ENCODE measurements at regions not wholly inside any gene's neighbourhood (a gene's known extent, or its start where the extent isn't known, plus 50 kb on each side); places are given as distances from the start of the nearest gene placed in this dataset.

DNA sequence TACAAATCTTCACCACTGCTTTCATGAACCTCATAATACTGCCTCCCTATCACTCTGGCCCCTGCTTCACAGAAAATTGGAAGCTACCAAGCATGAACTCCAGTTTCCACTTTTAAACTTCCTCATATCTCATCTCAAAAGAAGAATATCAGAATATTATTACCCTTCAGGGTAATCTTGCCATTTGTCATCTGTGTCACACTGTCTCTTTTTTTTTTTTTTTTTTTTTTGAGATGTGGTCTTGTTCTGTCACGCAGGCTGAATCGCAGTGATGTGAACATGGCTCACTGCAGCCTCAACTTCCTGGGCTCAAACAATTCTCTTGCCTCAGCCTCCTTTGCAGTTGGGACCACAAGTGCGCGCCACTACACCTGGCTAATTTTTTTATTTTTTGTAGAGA lies 80.4 kb upstream of the TCF12 start:
- in situ Hi-C loops (cut with MboI; ENCODE audit: low pct_ligation_motif_present in 1 of 4, low pct_unique_long_range_greater_than_20kb in 1 of 4, low sequenced_read_pairs in 3 of 4): no loop called here
- Histone ChIP-seq H3K27ac (no peak overlapping the region), H3K4me3 (no peak overlapping the region), H3K36me3 (no peaks in the 10 kb centered on the region), H3K4me1 (peaks cover 0 to under 1% (median 0%) of the 10 kb centered on the region in 4 donors), H3K9me3 (no peaks in the 10 kb centered on the region), H3K27me3 (no peaks in the 10 kb centered on the region)
- 87 to 100% methylated on average over 1 to 4 of the region's 4 CpGs for WGBS, 2 donors (ENCODE audit: low coverage in 1 of 2)
- TF ChIP-seq, protein P1, sequence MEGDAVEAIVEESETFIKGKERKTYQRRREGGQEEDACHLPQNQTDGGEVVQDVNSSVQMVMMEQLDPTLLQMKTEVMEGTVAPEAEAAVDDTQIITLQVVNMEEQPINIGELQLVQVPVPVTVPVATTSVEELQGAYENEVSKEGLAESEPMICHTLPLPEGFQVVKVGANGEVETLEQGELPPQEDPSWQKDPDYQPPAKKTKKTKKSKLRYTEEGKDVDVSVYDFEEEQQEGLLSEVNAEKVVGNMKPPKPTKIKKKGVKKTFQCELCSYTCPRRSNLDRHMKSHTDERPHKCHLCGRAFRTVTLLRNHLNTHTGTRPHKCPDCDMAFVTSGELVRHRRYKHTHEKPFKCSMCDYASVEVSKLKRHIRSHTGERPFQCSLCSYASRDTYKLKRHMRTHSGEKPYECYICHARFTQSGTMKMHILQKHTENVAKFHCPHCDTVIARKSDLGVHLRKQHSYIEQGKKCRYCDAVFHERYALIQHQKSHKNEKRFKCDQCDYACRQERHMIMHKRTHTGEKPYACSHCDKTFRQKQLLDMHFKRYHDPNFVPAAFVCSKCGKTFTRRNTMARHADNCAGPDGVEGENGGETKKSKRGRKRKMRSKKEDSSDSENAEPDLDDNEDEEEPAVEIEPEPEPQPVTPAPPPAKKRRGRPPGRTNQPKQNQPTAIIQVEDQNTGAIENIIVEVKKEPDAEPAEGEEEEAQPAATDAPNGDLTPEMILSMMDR (IDR thresholded peaks at IDR 0.05): no peak
- TF ChIP-seq POLR2A (IDR thresholded peaks at IDR 0.05) (no peak), POLR2AphosphoS5 (IDR thresholded peaks at IDR 0.05) (no peak), EP300 (IDR thresholded peaks at IDR 0.05; ENCODE audit: low read depth) (no peak)
- intact Hi-C loops (cut with DNase I; ENCODE audit: low total_unique reads): no loop called here
- DNase-seq: no peak

DNA sequence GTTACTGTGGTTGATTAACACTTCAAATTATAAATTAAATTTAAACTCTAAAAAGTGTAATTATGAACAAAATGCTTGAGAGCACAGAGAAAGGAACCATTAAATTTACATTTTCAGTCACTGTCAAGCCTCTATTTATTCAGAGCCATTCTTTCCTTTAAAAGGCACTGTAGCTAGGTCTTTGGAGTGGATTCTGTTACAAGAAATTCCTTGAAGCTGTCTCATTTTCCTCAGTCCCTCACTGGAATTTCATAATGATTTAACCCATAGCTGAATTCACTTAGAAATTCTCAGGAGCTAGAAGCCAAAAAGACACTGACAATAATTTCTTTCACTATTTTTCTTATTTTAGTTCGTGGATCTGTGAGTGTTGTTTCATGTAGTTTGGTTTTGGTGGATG lies 81.2 kb upstream of the TCF12 start:
- WGBS, 2 donors (ENCODE audit: low coverage in 1 of 2): 82 to 100% methylated on average over 1 of the region's 1 CpG
- no peaks in the 10 kb centered on the region for H3K36me3 ChIP-seq
- H3K27me3 ChIP-seq: no peaks in the 10 kb centered on the region
- in situ Hi-C loops (cut with MboI; ENCODE audit: low pct_ligation_motif_present in 1 of 4, low pct_unique_long_range_greater_than_20kb in 1 of 4, low sequenced_read_pairs in 3 of 4) (no loop called here), intact Hi-C loops (cut with DNase I; ENCODE audit: low total_unique reads) (no loop called here)
- H3K27ac ChIP-seq: no peak overlapping the region
- no peaks in the 10 kb centered on the region for H3K9me3 ChIP-seq
- peaks cover 0 to 9% (median 2%) of the 10 kb centered on the region in 4 donors for H3K4me1 ChIP-seq
- H3K4me3 ChIP-seq: no peak overlapping the region
- DNase-seq: no peak
- TF ChIP-seq POLR2AphosphoS5 (IDR thresholded peaks at IDR 0.05): no peak

DNA sequence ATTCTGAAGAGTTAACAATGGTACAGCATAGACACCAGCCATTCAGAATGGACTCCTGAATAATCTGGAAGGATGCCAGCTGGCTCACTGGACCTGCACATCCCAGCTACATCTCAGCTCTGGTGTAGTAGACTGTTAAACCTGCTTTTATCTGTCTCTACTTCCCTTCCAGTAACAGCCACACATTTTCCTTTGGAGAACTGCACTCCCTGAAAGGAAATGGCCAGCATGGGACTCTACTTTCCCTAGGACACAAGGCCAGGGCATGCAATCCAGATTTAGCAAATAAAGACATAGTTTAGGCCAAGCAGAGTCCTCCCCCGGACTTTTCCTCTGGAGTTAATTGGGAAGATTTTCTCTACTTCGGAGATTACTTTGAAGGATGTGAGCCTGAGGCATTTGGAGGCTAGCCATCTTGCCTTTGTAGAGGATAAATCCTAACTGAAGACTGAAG lies 82.7 kb upstream of the TCF12 start:
- 81% methylated on average over 2 of the region's 2 CpGs; no CpG with 5 or more reads in 1 of the 2 donors for WGBS, 2 donors (ENCODE audit: low coverage in 1 of 2)
- intact Hi-C loops (cut with DNase I; ENCODE audit: low total_unique reads): no loop called here
- no peaks in the 10 kb centered on the region for H3K9me3 ChIP-seq
- H3K36me3 ChIP-seq: no peaks in the 10 kb centered on the region
- in situ Hi-C loops (cut with MboI; ENCODE audit: low pct_ligation_motif_present in 1 of 4, low pct_unique_long_range_greater_than_20kb in 1 of 4, low sequenced_read_pairs in 3 of 4): no loop called here
- H3K27ac ChIP-seq: peak overlapping the region in 1 of 4 donors; percentile 2
- peaks cover 0 to 19% (median 7%) of the 10 kb centered on the region in 4 donors for H3K4me1 ChIP-seq
- no peak overlapping the region for H3K4me3 ChIP-seq
- TF ChIP-seq POLR2A (IDR thresholded peaks at IDR 0.05) (no peak), EP300 (IDR thresholded peaks at IDR 0.05; ENCODE audit: low read depth) (no peak), POLR2AphosphoS5 (IDR thresholded peaks at IDR 0.05) (no peak)
- TF ChIP-seq, protein P1 (IDR thresholded peaks at IDR 0.05): no peak
- no peaks in the 10 kb centered on the region for H3K27me3 ChIP-seq
- no peak for DNase-seq

DNA sequence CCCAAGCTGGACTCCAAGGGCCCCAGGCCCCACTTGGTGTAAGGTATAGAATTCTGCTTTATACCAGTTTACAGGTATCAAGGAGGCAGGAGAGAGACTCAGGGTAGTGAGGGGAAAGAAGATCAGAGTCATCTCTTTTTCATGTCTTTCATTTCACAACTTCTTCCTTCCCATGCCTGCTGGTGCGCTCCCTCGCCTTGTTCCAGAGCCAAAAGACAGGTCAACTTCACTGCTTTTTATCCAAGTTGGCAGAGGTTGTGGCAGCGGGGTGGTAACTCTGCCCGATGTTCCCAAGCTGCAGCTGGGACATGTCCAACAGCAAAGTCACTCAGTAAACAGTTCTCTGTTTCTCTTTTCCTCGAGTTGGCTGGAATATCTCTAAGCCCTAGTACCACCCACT lies 86.3 kb upstream of the TCF12 start:
- in situ Hi-C loops (cut with MboI; ENCODE audit: low pct_ligation_motif_present in 1 of 4, low pct_unique_long_range_greater_than_20kb in 1 of 4, low sequenced_read_pairs in 3 of 4) (no loop called here), intact Hi-C loops (cut with DNase I; ENCODE audit: low total_unique reads) (no loop called here)
- TF ChIP-seq EP300 (IDR thresholded peaks at IDR 0.05; ENCODE audit: low read depth) (no peak), POLR2AphosphoS5 (IDR thresholded peaks at IDR 0.05) (peak in 2 of 3 donors; percentile 34 to 66)
- WGBS, 2 donors (ENCODE audit: low coverage in 1 of 2): 0 to 36% methylated on average over 1 to 5 of the region's 5 CpGs
- no peaks in the 10 kb centered on the region for H3K9me3 ChIP-seq
- peaks cover 0 to 19% (median 7%) of the 10 kb centered on the region in 4 donors for H3K4me1 ChIP-seq
- no peaks in the 10 kb centered on the region for H3K36me3 ChIP-seq
- no peaks in the 10 kb centered on the region for H3K27me3 ChIP-seq
- DNase-seq: peak; percentile 58
- no peak overlapping the region for H3K4me3 ChIP-seq
- peak overlapping the region; percentile 30 to 63 (median 48) for H3K27ac ChIP-seq

DNA sequence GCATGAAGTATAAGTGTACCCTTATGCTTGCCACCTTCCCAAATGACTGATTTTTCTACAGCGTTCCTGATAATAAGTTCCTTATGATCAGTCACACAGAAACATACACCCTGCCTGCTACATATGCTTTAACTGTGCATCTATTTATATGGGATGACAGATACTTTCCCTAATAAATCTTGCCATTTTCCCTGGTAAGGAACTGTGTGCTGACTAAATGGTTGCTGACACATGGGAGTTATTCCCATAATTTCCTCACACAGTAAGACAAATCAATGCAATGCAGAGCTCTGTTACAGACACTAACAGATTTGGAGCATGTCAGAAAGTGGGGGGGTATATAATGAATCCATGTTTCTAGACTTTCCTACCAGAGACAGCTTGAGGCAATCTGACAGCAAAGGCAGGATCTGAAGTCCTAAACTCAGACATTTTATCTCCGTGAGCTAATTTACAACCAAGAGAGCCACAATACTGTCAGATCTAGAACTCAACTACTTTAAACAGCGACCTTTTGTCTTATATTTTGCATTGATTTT lies 86.9 kb upstream of the TCF12 start:
- 79 to 93% methylated on average over 2 to 3 of the region's 3 CpGs for WGBS, 2 donors (ENCODE audit: low coverage in 1 of 2)

More for the DNA sequence above, 86.9 kb upstream of the TCF12 start:
- Histone ChIP-seq H3K4me1 (peaks cover 0 to 19% (median 7%) of the 10 kb centered on the region in 4 donors), H3K27me3 (no peaks in the 10 kb centered on the region), H3K36me3 (no peaks in the 10 kb centered on the region), H3K9me3 (no peaks in the 10 kb centered on the region), H3K27ac (peak overlapping the region; percentile 30 to 63 (median 48)), H3K4me3 (no peak overlapping the region)
- in situ Hi-C loops (cut with MboI; ENCODE audit: low pct_ligation_motif_present in 1 of 4, low pct_unique_long_range_greater_than_20kb in 1 of 4, low sequenced_read_pairs in 3 of 4): no loop called here
- intact Hi-C loops (cut with DNase I; ENCODE audit: low total_unique reads): no loop called here
- TF ChIP-seq POLR2A (IDR thresholded peaks at IDR 0.05): no peak
- no peak for TF ChIP-seq POLR2AphosphoS5 (IDR thresholded peaks at IDR 0.05)
- TF ChIP-seq EP300 (IDR thresholded peaks at IDR 0.05; ENCODE audit: low read depth): no peak
- TF ChIP-seq, protein P1 (IDR thresholded peaks at IDR 0.05): no peak
- DNase-seq: no peak
